Prostate gland (tissue), 2 donors: ENCODE measurements at regions not wholly inside any gene's neighbourhood (a gene's known extent, or its start where the extent isn't known, plus 50 kb on each side); places are given as distances from the start of the nearest gene placed in this dataset.

Experiments
- CTCF ChIP-seq, 4 experiments: fragments of 200-600 bp in 2 of 4; fragments of 450-650 bp in 2 of 4; sonication (generic) in 2 of 4; IDR thresholded peaks; 1 replicate in 3 of 4; 2 replicates in 1 of 4; pipeline ENCODE4 v1.5.1; 2016 to 2019; ENCODE audit warnings: antibody characterized with exemption in 4 of 4, mild to moderate bottlenecking in 2 of 4, moderate library complexity in 2 of 4
- POLR2A ChIP-seq: fragments of 450-650 bp; IDR thresholded peaks from one replicate; pipeline ENCODE4 v1.6.1; 2016; ENCODE audit warnings: antibody characterized with exemption, mild to moderate bottlenecking
- POLR2AphosphoS5 ChIP-seq: sonication (generic); formaldehyde crosslinking; IDR thresholded peaks from one replicate; pipeline ENCODE4 v1.6.1; 2017; ENCODE audit warnings: antibody characterized with exemption

DNA sequence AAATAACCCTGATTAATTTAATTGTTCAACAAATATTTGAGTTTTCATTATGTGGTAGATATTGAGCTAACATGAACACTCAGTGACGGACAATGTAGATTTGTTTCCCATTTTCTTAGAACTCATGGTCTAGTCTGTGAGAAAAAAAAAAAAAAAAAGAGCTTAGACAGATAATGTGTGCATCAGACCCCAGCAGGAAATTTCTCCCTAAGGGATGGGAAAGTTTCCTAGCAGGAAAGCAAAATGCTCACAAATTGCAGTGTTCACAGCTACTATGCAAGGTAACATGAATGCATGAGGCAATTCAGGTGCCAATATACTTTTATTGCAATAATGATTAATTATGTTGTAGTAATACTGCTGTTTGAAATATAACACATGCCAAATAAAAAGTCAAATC, 843.2 kb upstream of the SLIT2 start:
- TF ChIP-seq CTCF (IDR thresholded peaks at IDR 0.05) (no peak), POLR2A (no peak), POLR2AphosphoS5 (no peak)
